Hepatocyte (in vitro differentiated cells): ENCODE measurements at regions not wholly inside any gene's neighbourhood (a gene's known extent, or its start where the extent isn't known, plus 50 kb on each side); places are given as distances from the start of the nearest gene placed in this dataset.
A peak's percentile ranks its signal among the peaks of the same experiment; 100 is the strongest.
"Not testable (repeated sequence)": the region's sequence is repeated elsewhere in the genome, so short reads cannot be mapped to it uniquely, and the experiment has no call there.

Experiments
- DNase-seq: peaks from one replicate; pipeline ENCODE4 v3.0.0-alpha.2; 2016; ENCODE audit warnings: low spot score
- H2AFZ ChIP-seq: fragments of 200-600 bp; sonication (generic); 2 replicates; pipeline ENCODE4 v1.6.0; 2016; ENCODE audit warnings: antibody characterized with exemption, mild to moderate bottlenecking
- H3K27ac ChIP-seq: fragments of 200-600 bp; sonication (generic); 2 replicates; pipeline ENCODE4 v1.5.1; 2016; ENCODE audit warnings: mild to moderate bottlenecking
- H3K27me3 ChIP-seq: fragments of 200-600 bp; sonication (generic); 2 replicates; pipeline ENCODE4 v1.6.1; 2016
- H3K36me3 ChIP-seq: fragments of 200-600 bp; sonication (generic); replicated peaks from 2 replicates; pipeline ENCODE4 v1.5.1; 2016; ENCODE audit warnings: low read depth; ENCODE audit not compliant: insufficient read depth
- H3K4me1 ChIP-seq: fragments of 200-600 bp; sonication (generic); 2 replicates; pipeline ENCODE4 v1.5.1; 2016; ENCODE audit warnings: mild to moderate bottlenecking, moderate library complexity; ENCODE audit not compliant: insufficient read depth
- H3K4me2 ChIP-seq: fragments of 200-600 bp; sonication (generic); 2 replicates; pipeline ENCODE4 v1.6.0; 2016
- H3K4me3 ChIP-seq: fragments of 200-600 bp; sonication (generic); 2 replicates; pipeline ENCODE4 v1.5.1; 2016; ENCODE audit warnings: mild to moderate bottlenecking
- H3K79me2 ChIP-seq: fragments of 200-600 bp; sonication (generic); 2 replicates; pipeline ENCODE4 v1.6.0; 2017; ENCODE audit warnings: mild to moderate bottlenecking
- H3K9me2 ChIP-seq: fragments of 200-600 bp; sonication (generic); replicated peaks from 2 replicates; pipeline ENCODE4 v1.6.0; 2017; ENCODE audit warnings: mild to moderate bottlenecking; ENCODE audit not compliant: insufficient read depth
- H3K9me3 ChIP-seq: fragments of 200-600 bp; sonication (generic); 2 replicates; pipeline ENCODE4 v1.5.1; 2016; ENCODE audit warnings: low read depth, mild to moderate bottlenecking
- H4K20me1 ChIP-seq: fragments of 200-600 bp; sonication (generic); 2 replicates; pipeline ENCODE4 v1.6.0; 2016; ENCODE audit warnings: mild to moderate bottlenecking; ENCODE audit not compliant: insufficient read depth, poor library complexity, severe bottlenecking
- CTCF ChIP-seq: fragments of 200-600 bp; sonication (generic); IDR thresholded peaks from 2 replicates; pipeline ENCODE4 v1.5.1; 2016; ENCODE audit warnings: antibody characterized with exemption, mild to moderate bottlenecking; ENCODE audit not compliant: poor library complexity
- EZH2 ChIP-seq: fragments of 200-600 bp; sonication (generic); IDR thresholded peaks from 2 replicates; pipeline ENCODE4 v1.6.1; 2016; ENCODE audit warnings: antibody characterized with exemption, mild to moderate bottlenecking, borderline replicate concordance
- EZH2phosphoT487 ChIP-seq: fragments of 200-600 bp; sonication (generic); IDR thresholded peaks from one replicate; pipeline ENCODE4 v1.6.1; 2018; ENCODE audit warnings: antibody characterized with exemption, mild to moderate bottlenecking, low read depth, moderate library complexity; ENCODE audit not compliant: unreplicated experiment, severe bottlenecking
- WGBS: methylation state at CpG from one replicate; pipeline ENCODE4 v1.1.6; 2016; ENCODE audit warnings: low lambda C conversion rate; ENCODE audit errors: missing lambda C conversion rate; 5-methylcytosine and 5-hydroxymethylcytosine counted together

GRCh38 chr16:70014915-70015314 is 63.8 kb downstream of the CLEC18A start:
- H3K9me2 ChIP-seq, H3K79me2 ChIP-seq, H3K27ac ChIP-seq, H3K4me1 ChIP-seq, H4K20me1 ChIP-seq, H3K4me3 ChIP-seq, H3K27me3 ChIP-seq, DNase-seq, H3K4me2 ChIP-seq, H3K36me3 ChIP-seq, H3K9me3 ChIP-seq, H2AFZ ChIP-seq: not testable (repeated sequence)
- WGBS = 80% methylated on average over 6 of the region's 6 CpGs

GRCh38 chr16:70016751-70017150 is 65.6 kb downstream of the CLEC18A start:
- H3K4me1 ChIP-seq, H2AFZ ChIP-seq, H3K4me3 ChIP-seq, H3K36me3 ChIP-seq, H3K27me3 ChIP-seq, H3K79me2 ChIP-seq, H3K27ac ChIP-seq, H3K9me2 ChIP-seq, H4K20me1 ChIP-seq, DNase-seq, H3K4me2 ChIP-seq, H3K9me3 ChIP-seq: not testable (repeated sequence)
- 90% methylated on average over 5 of the region's 5 CpGs for WGBS

- H3K4me2 ChIP-seq = no peak overlapping the region
- no peak overlapping the region for H3K4me3 ChIP-seq
- H3K36me3 ChIP-seq = no peaks in the 10 kb centered on the region
- no peak overlapping the region for H2AFZ ChIP-seq
- H3K27me3 ChIP-seq = no peaks in the 10 kb centered on the region
- H3K79me2 ChIP-seq = no peaks in the 10 kb centered on the region
- H3K4me1 ChIP-seq = no peaks in the 10 kb centered on the region
- H4K20me1 ChIP-seq = no peaks in the 10 kb centered on the region
- 42% methylated on average over 6 of the region's 6 CpGs for WGBS
- no peaks in the 10 kb centered on the region for H3K9me2 ChIP-seq
- TF ChIP-seq EZH2 (no peak), EZH2phosphoT487 (no peak), CTCF (peak; percentile 31)
- no peak overlapping the region for H3K27ac ChIP-seq
- DNase-seq = peak; percentile 29
- no peaks in the 10 kb centered on the region for H3K9me3 ChIP-seq
Measured at GRCh38 chr16:70018254-70018653, 67.1 kb downstream of the CLEC18A start.

- 74% methylated on average over 5 of the region's 5 CpGs for WGBS
- H3K79me2 ChIP-seq, H3K27me3 ChIP-seq, H3K36me3 ChIP-seq, H3K9me3 ChIP-seq, H4K20me1 ChIP-seq, H3K27ac ChIP-seq, H3K4me2 ChIP-seq, H2AFZ ChIP-seq, H3K4me1 ChIP-seq, H3K9me2 ChIP-seq, H3K4me3 ChIP-seq, DNase-seq: not testable (repeated sequence)
Measured at GRCh38 chr16:70023207-70023606, 72.1 kb downstream of the CLEC18A start.

- DNase-seq, H3K9me3 ChIP-seq, H3K79me2 ChIP-seq, H3K4me2 ChIP-seq, H3K27me3 ChIP-seq, H2AFZ ChIP-seq, H3K4me1 ChIP-seq, H3K27ac ChIP-seq, H3K4me3 ChIP-seq, H4K20me1 ChIP-seq, H3K36me3 ChIP-seq, H3K9me2 ChIP-seq: not testable (repeated sequence)
- WGBS = 95% methylated on average over 5 of the region's 5 CpGs
Measured at GRCh38 chr16:70023956-70024355, 72.8 kb downstream of the CLEC18A start.

- H3K79me2 ChIP-seq, H3K27me3 ChIP-seq, H3K4me1 ChIP-seq, H3K36me3 ChIP-seq, H3K4me3 ChIP-seq, H3K9me2 ChIP-seq, H3K27ac ChIP-seq, H4K20me1 ChIP-seq, DNase-seq, H3K4me2 ChIP-seq, H2AFZ ChIP-seq, H3K9me3 ChIP-seq: not testable (repeated sequence)
- 94% methylated on average over 8 of the region's 8 CpGs for WGBS
Measured at GRCh38 chr16:70026165-70026854, 75.2 kb downstream of the CLEC18A start.

GRCh38 chr16:70032906-70033305 is 81.2 kb upstream of the PDPR start:
- H3K4me1 ChIP-seq = not testable (repeated sequence)
- 96% methylated on average over 10 of the region's 10 CpGs for WGBS

GRCh38 chr16:70037913-70038312 is 76.2 kb upstream of the PDPR start:
- 86% methylated on average over 1 of the region's 3 CpGs for whole genome bisulfite sequencing
- not testable (repeated sequence) for H3K4me3 ChIP-seq, H3K79me2 ChIP-seq, H2AFZ ChIP-seq, H3K4me1 ChIP-seq, H3K36me3 ChIP-seq, DNase-seq, H3K9me2 ChIP-seq, H3K27me3 ChIP-seq, H3K27ac ChIP-seq, H4K20me1 ChIP-seq, H3K4me2 ChIP-seq, H3K9me3 ChIP-seq

More at GRCh38 chr16:70032906-70033305, 81.2 kb upstream of the PDPR start:
- not testable (repeated sequence) for H4K20me1 ChIP-seq, H3K9me2 ChIP-seq, H2AFZ ChIP-seq, H3K79me2 ChIP-seq, H3K36me3 ChIP-seq, H3K27me3 ChIP-seq, H3K9me3 ChIP-seq, DNase-seq, H3K4me3 ChIP-seq, H3K4me2 ChIP-seq, H3K27ac ChIP-seq
